ENCODE measurements at regions not wholly inside any gene's neighbourhood (a gene's known extent, or its start where the extent isn't known, plus 50 kb on each side); places are given as distances from the start of the nearest gene placed in this dataset.

GRCh38 chr5:36489505-36489904 is 116.9 kb upstream of the SLC1A3 start:
- no peak for TF ChIP-seq CTCF (IDR thresholded peaks at IDR 0.05; ENCODE audit: control insufficient read depth, insufficient read depth, low read depth, low read length, missing control alignments)
- H3K4me3 ChIP-seq (ENCODE audit: control insufficient read depth, low read depth, low read length) = no peak overlapping the region
- DNase-seq (ENCODE audit: low read depth) = no peak

- no peak overlapping the region for H3K4me3 ChIP-seq (ENCODE audit: control insufficient read depth, low read depth, low read length)
- DNase-seq (ENCODE audit: low read depth) = no peak
- no peak for TF ChIP-seq CTCF (IDR thresholded peaks at IDR 0.05; ENCODE audit: control insufficient read depth, insufficient read depth, low read depth, low read length, missing control alignments)
Observed at GRCh38 chr5:36491856-36492255, 114.5 kb upstream of the SLC1A3 start.

DNA sequence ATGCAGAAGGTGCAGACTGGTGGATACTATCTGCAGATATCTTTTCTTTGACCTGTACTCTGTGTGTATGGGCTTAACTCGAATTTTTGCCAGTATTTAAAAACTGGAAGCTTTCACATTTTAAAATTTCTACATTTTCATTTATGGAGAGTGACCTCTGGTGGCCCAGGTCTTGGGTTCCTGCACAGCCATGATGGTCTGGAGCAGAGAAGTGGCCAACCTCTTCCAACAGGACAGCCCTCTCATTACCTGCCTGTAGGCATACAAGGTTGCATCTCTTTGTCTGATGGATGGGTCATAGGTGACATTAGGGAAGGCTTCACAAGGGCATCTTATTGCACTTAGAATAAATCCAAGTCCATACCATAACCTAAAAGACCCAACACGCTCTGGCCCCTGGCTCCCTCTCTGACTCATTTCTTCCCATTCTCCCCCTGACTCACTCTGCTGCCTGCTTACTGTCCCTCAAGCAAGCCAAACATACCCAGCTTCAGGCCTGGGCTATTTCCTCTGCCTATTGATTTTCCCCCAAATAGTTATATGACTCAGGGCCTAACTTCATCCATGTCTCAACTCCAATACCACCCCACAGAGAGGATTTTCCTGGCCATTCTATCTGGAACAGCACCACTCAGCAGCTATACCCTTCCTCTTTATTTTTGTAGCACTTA is 113.3 kb upstream of the SLC1A3 start:
- DNase-seq (ENCODE audit: low read depth) = no peak
- no peak for TF ChIP-seq CTCF (IDR thresholded peaks at IDR 0.05; ENCODE audit: control insufficient read depth, insufficient read depth, low read depth, low read length, missing control alignments)
- H3K4me3 ChIP-seq (ENCODE audit: control insufficient read depth, low read depth, low read length) = no peak overlapping the region

DNA sequence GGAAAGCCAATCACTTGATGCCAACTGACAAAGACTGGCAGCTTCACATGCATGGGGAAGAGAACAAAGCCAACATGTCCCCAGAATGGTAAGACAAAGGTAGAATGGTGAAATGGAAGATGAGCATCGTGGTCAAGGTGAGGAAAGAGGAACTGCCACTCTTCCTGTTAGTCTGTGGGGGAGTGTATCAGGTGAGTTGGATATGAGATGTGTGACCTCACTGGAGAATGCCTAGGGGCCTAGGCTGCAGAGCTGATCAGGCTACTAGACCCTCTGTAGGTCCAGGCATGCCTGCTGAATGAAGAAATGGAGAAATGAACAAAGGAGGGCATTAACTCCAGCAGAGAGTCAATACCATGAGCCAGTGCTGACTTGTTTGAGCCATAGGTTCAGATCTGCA is 112.4 kb upstream of the SLC1A3 start:
- H3K4me3 ChIP-seq (ENCODE audit: control insufficient read depth, low read depth, low read length) = no peak overlapping the region
- TF ChIP-seq CTCF (IDR thresholded peaks at IDR 0.05; ENCODE audit: control insufficient read depth, insufficient read depth, low read depth, low read length, missing control alignments) = no peak
- DNase-seq (ENCODE audit: low read depth) = no peak

DNA sequence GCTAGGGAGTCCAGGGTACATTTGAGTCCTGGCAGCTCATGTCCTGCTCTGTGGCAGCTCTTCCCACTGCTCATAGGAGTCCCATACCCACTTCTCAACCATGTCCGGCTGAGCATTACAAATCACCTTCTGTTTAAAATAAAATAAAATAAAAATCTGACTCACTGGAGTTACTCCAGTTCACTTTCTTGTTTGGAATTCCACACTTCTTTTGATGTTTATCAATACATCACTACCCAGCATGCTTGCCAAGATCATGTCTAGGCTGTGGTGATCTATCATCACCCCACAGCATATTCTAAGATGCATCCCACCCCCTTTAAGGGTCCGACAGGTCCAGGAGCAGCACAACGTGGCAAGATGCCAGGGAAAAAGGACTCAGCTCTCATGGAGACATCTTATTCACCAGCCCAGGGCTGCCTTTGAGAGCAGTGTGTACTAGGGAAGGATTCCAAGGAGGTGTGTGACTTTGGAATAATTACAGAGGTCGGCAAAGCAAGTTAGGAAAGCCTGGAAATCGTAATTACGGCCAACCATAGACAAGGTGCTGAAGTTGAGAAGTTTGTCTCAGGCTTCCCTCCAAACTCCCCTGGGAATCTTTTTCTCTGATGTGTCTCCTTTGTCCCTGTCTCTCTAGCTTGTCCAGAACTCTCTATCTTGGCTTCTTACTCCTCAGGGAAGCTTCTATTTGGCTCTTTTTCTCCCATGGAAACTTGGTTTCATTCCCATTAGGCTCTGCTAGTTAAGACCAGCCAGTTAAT is 111.4 kb upstream of the SLC1A3 start:
- TF ChIP-seq CTCF (IDR thresholded peaks at IDR 0.05; ENCODE audit: control insufficient read depth, insufficient read depth, low read depth, low read length, missing control alignments) = no peak
- no peak overlapping the region for H3K4me3 ChIP-seq (ENCODE audit: control insufficient read depth, low read depth, low read length)
- DNase-seq (ENCODE audit: low read depth) = no peak

- no peak overlapping the region for H3K4me3 ChIP-seq (ENCODE audit: control insufficient read depth, low read depth, low read length)
- no peak for TF ChIP-seq CTCF (IDR thresholded peaks at IDR 0.05; ENCODE audit: control insufficient read depth, insufficient read depth, low read depth, low read length, missing control alignments)
- no peak for DNase-seq (ENCODE audit: low read depth)
Observed at GRCh38 chr5:36495611-36496010, 110.8 kb upstream of the SLC1A3 start.
